DOHH2 (cell line): ENCODE measurements at regions not wholly inside any gene's neighbourhood (a gene's known extent, or its start where the extent isn't known, plus 50 kb on each side); places are given as distances from the start of the nearest gene placed in this dataset.
"Not testable (repeated sequence)": the region's sequence is repeated elsewhere in the genome, so short reads cannot be mapped to it uniquely, and the experiment has no call there.

Experiments
- EZH2phosphoT487 ChIP-seq: fragments of 200-600 bp; sonication (generic); IDR thresholded peaks from 2 replicates; pipeline ENCODE4 v1.6.1; 2017; ENCODE audit warnings: borderline replicate concordance, mild to moderate bottlenecking, antibody characterized with exemption, low read length, moderate library complexity, mixed read lengths
- TF ChIP-seq, protein P1 (sequence below): fragments of 200-600 bp; sonication (generic); IDR thresholded peaks from one replicate; pipeline ENCODE4 v1.5.1; 2014; ENCODE audit warnings: antibody characterized with exemption, mild to moderate bottlenecking, low read depth, low read length; ENCODE audit not compliant: poor library complexity, severe bottlenecking

- TF ChIP-seq, protein P1, sequence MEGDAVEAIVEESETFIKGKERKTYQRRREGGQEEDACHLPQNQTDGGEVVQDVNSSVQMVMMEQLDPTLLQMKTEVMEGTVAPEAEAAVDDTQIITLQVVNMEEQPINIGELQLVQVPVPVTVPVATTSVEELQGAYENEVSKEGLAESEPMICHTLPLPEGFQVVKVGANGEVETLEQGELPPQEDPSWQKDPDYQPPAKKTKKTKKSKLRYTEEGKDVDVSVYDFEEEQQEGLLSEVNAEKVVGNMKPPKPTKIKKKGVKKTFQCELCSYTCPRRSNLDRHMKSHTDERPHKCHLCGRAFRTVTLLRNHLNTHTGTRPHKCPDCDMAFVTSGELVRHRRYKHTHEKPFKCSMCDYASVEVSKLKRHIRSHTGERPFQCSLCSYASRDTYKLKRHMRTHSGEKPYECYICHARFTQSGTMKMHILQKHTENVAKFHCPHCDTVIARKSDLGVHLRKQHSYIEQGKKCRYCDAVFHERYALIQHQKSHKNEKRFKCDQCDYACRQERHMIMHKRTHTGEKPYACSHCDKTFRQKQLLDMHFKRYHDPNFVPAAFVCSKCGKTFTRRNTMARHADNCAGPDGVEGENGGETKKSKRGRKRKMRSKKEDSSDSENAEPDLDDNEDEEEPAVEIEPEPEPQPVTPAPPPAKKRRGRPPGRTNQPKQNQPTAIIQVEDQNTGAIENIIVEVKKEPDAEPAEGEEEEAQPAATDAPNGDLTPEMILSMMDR = not testable (repeated sequence)
- not testable (repeated sequence) for TF ChIP-seq EZH2phosphoT487
Observed at GRCh38 chrX:137122651-137123050, 88.9 kb upstream of the GPR101 start.
